ENCODE measurements at regions not wholly inside any gene's neighbourhood (a gene's known extent, or its start where the extent isn't known, plus 50 kb on each side); places are given as distances from the start of the nearest gene placed in this dataset.
"Not testable (repeated sequence)": the region's sequence is repeated elsewhere in the genome, so short reads cannot be mapped to it uniquely, and the experiment has no call there.

- no peak for DNase-seq (ENCODE audit: low read depth, low spot score)
Measured at GRCh38 chr1:105556266-105556665, 1500.2 kb upstream of the PRMT6 start.

GRCh38 chr1:105558023-105558422, 1498.5 kb upstream of the PRMT6 start:
- DNase-seq (ENCODE audit: low read depth, low spot score): no peak

GRCh38 chr1:105565006-105565405, 1491.5 kb upstream of the PRMT6 start:
- no peak for DNase-seq (ENCODE audit: low read depth, low spot score)

GRCh38 chr1:105585791-105586190, 1470.7 kb upstream of the PRMT6 start:
- no peak for DNase-seq (ENCODE audit: low read depth, low spot score)

GRCh38 chr1:105591681-105592080, 1464.8 kb upstream of the PRMT6 start:
- no peak for DNase-seq (ENCODE audit: low read depth, low spot score)

- DNase-seq (ENCODE audit: low read depth, low spot score): peak; percentile 0
Measured at GRCh38 chr1:105608713-105609112, 1447.8 kb upstream of the PRMT6 start.

- no peak for DNase-seq (ENCODE audit: low read depth, low spot score)
Measured at GRCh38 chr1:105626276-105626987, 1430.0 kb upstream of the PRMT6 start.

- DNase-seq (ENCODE audit: low read depth, low spot score): not testable (repeated sequence)
Measured at GRCh38 chr1:105631153-105631744, 1425.2 kb upstream of the PRMT6 start.

GRCh38 chr1:105632342-105633196, 1423.9 kb upstream of the PRMT6 start:
- no peak for DNase-seq (ENCODE audit: low read depth, low spot score)

GRCh38 chr1:105636052-105636451, 1420.4 kb upstream of the PRMT6 start:
- DNase-seq (ENCODE audit: low read depth, low spot score): no peak

- DNase-seq (ENCODE audit: low read depth, low spot score): no peak
Measured at GRCh38 chr1:105641407-105641806, 1415.1 kb upstream of the PRMT6 start.

- no peak for DNase-seq (ENCODE audit: low read depth, low spot score)
Measured at GRCh38 chr1:105652109-105652508, 1404.4 kb upstream of the PRMT6 start.

- DNase-seq (ENCODE audit: low read depth, low spot score): no peak
Measured at GRCh38 chr1:105655032-105655431, 1401.4 kb upstream of the PRMT6 start.

GRCh38 chr1:105664495-105664894, 1392.0 kb upstream of the PRMT6 start:
- peak; percentile 51 for DNase-seq (ENCODE audit: low read depth, low spot score)

- DNase-seq (ENCODE audit: low read depth, low spot score): no peak
Measured at GRCh38 chr1:105678334-105678733, 1378.1 kb upstream of the PRMT6 start.

GRCh38 chr1:105684714-105685113, 1371.8 kb upstream of the PRMT6 start:
- DNase-seq (ENCODE audit: low read depth, low spot score): no peak

GRCh38 chr1:105686026-105686425, 1370.4 kb upstream of the PRMT6 start:
- DNase-seq (ENCODE audit: low read depth, low spot score): no peak

- no peak for DNase-seq (ENCODE audit: low read depth, low spot score)
Measured at GRCh38 chr1:105686874-105687690, 1369.4 kb upstream of the PRMT6 start.

GRCh38 chr1:105700723-105701122, 1355.8 kb upstream of the PRMT6 start:
- no peak for DNase-seq (ENCODE audit: low read depth, low spot score)

GRCh38 chr1:105724286-105724685, 1332.2 kb upstream of the PRMT6 start:
- DNase-seq (ENCODE audit: low read depth, low spot score): no peak

- no peak for DNase-seq (ENCODE audit: low read depth, low spot score)
Measured at GRCh38 chr1:105730701-105731100, 1325.8 kb upstream of the PRMT6 start.

- DNase-seq (ENCODE audit: low read depth, low spot score): no peak
Measured at GRCh38 chr1:105736349-105736748, 1320.1 kb upstream of the PRMT6 start.
